NCI-H226 (cell line): ENCODE measurements at regions not wholly inside any gene's neighbourhood (a gene's known extent, or its start where the extent isn't known, plus 50 kb on each side); places are given as distances from the start of the nearest gene placed in this dataset.
"Not testable (repeated sequence)": the region's sequence is repeated elsewhere in the genome, so short reads cannot be mapped to it uniquely, and the experiment has no call there.

ENCODE experiments used
- DNase-seq: peaks from one replicate; pipeline ENCODE4 v3.0.0-alpha.2; 2015

GRCh38 chrX:118261151-118261550 lies 84.8 kb upstream of the WDR44 start:
- DNase-seq = no peak

DNA sequence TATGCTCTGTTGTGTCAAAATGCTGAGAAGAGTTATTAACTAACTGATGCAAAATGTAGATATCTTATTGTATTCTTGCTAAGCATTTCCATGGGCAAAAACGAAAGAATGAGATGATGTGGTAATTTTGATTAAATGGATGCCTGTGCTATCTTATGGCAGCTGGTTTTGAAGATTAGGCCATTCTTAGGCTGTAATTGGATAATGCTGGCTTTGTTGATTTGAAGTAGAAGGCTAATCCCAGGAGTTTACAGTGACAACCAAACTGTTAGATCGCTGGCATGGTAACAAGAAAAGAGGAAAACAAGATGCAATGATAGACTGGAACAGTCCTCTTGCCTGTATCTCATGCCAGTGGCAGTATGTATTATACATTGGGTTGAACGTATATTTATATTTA lies 74.1 kb upstream of the WDR44 start:
- DNase-seq = peak; percentile 29

DNA sequence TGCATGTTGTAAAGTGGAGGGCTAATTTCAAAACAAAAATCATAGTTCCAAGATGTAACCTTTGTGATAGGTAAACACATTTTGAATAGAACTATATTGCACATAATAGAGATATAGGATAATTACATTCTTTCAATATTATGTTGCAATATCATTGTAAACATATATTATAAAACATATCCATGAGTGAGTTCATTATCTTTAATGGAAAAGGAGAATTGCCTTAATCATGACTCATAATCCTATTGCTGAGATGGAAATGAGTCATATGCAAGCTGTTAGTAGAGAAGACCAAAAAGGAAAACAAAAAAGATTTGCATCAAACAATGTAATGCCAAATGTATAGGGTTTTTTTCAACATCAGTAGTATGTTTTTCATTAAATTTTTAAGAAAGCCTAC lies 73.7 kb upstream of the WDR44 start:
- no peak for DNase-seq

DNA sequence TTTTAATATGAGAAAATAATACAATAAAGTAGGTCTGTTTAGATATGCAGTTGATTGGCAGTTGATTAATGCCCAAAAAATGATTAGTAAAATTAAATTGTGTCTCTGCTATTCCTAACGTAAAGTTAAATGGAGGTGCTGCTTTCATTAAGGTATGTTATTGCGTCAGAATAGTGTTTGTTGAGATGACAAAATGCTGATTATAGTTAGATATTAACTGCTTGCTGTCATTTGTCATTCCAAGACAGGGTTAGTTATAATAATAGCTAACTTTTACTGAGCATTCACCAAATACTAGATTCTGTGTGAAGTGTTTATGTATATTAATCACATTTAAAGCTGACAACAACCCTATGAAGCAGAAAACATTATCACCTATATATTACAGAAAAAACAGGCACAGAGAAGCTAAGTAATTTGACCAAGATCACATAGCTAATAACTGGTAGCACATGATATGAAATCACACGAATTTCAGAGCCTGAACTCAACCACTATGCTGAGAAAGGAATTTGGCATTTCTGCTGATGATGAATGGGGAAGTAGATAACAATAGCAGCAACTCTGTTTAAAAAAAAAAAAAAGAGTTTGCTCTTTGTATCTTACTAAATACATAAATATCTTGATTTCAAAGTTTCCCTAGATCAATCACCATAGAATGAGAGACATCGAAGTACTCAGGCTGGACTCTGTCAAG lies 59.7 kb upstream of the WDR44 start:
- peak; percentile 36 for DNase-seq

- DNase-seq = not testable (repeated sequence)
These were observed 50.1 kb upstream of the WDR44 start for GRCh38 chrX:118295818-118296217.
